CD8-positive, alpha-beta memory T cell (primary cell): ENCODE measurements at regions not wholly inside any gene's neighbourhood (a gene's known extent, or its start where the extent isn't known, plus 50 kb on each side); places are given as distances from the start of the nearest gene placed in this dataset.

Source experiments
- CTCF ChIA-PET: fragments of 350-600 bp; sonication (Branson Sonifier 250); formaldehyde crosslinking; loops from one replicate; lab custom pipeline; 2021; ENCODE audit warnings: antibody characterized with exemption; lab: Charles Lee
- POLR2A ChIA-PET: fragments of 350-600 bp; sonication (Branson Sonifier 250); formaldehyde crosslinking; loops from one replicate; lab custom pipeline; 2021; ENCODE audit warnings: antibody characterized with exemption; lab: Charles Lee
- DNase-seq, 5 donors: peaks; one replicate each; pipeline versions ENCODE4 v3.0.0 to v3.0.0-alpha.2; 2020 to 2022; ENCODE audit warnings: mixed read lengths in 1 of 5
- H3K27ac ChIP-seq: one replicate; pipeline ENCODE4 v1.7.0; 2013; ENCODE audit warnings: low read depth, mild to moderate bottlenecking, low read length, moderate library complexity
- H3K27me3 ChIP-seq: 2 replicates; pipeline ENCODE4 v1.7.0; 2013; ENCODE audit warnings: low read length, mild to moderate bottlenecking; ENCODE audit not compliant: insufficient read depth, poor library complexity, severe bottlenecking
- H3K36me3 ChIP-seq: 2 replicates; pipeline ENCODE4 v1.7.0; 2013; ENCODE audit warnings: mild to moderate bottlenecking, low read length, moderate library complexity; ENCODE audit not compliant: insufficient read depth
- H3K4me1 ChIP-seq: 2 replicates; pipeline ENCODE4 v1.7.0; 2013; ENCODE audit warnings: mild to moderate bottlenecking, low read length, moderate library complexity; ENCODE audit not compliant: insufficient read depth
- H3K4me3 ChIP-seq: 2 replicates; pipeline ENCODE4 v1.7.0; 2013; ENCODE audit warnings: mild to moderate bottlenecking, low read length
- H3K9me3 ChIP-seq: 2 replicates; pipeline ENCODE4 v1.7.0; 2013; ENCODE audit warnings: mild to moderate bottlenecking, low read length
- H3K27ac Mint-ChIP-seq, 8 donors: one replicate each; pipeline ENCODE4 v1.8.0; 2020 to 2021; ENCODE audit warnings: mixed read lengths in 8 of 8, mild to moderate bottlenecking in 6 of 8, inconsistent platforms in 3 of 8, moderate library complexity in 3 of 8
- H3K27me3 Mint-ChIP-seq, 2 donors: one replicate each; pipeline ENCODE4 v1.8.0; 2020 to 2021; ENCODE audit warnings: mixed read lengths in 2 of 2, mild to moderate bottlenecking in 1 of 2, moderate library complexity in 1 of 2
- H3K36me3 Mint-ChIP-seq, 3 donors: one replicate each; pipeline ENCODE4 v1.8.0; 2020 to 2021; ENCODE audit warnings: mixed read lengths in 3 of 3, inconsistent platforms in 1 of 3, mild to moderate bottlenecking in 1 of 3
- H3K4me1 Mint-ChIP-seq, 3 donors: one replicate each; pipeline ENCODE4 v1.8.0; 2020 to 2021; ENCODE audit warnings: mixed read lengths in 3 of 3, inconsistent platforms in 1 of 3, mild to moderate bottlenecking in 1 of 3
- H3K4me3 Mint-ChIP-seq, 7 donors: one replicate each; pipeline ENCODE4 v1.8.0; 2020 to 2021; ENCODE audit warnings: mixed read lengths in 7 of 7, mild to moderate bottlenecking in 6 of 7, moderate library complexity in 4 of 7, inconsistent platforms in 2 of 7
- H3K9me3 Mint-ChIP-seq, 5 donors: one replicate each; pipeline ENCODE4 v1.8.0; 2020 to 2022; ENCODE audit warnings: mixed read lengths in 5 of 5, mild to moderate bottlenecking in 3 of 5, moderate library complexity in 2 of 5, inconsistent platforms in 1 of 5

DNA sequence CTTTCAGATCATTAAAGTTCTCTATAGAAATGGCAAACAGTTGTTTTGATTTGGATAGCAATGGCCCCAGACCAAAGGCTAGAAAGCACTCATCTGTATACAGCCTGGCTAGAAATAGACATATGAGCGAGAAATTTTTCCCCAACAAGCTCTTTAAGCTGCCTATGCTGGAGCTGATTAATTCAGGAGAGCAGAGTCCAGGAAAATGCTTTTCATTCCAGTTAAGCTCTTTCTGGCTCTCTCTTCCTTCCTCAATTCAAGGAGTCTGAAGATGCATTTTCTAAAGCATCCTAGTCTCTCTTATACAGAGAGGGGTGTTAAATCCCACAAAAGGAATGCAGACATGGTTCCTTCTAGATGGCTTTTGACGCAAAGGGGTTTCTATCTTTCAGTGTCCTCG lies 141.7 kb upstream of the RAI2 start:
- H3K27me3 Mint-ChIP-seq: peaks cover 0 to 2% of the 10 kb centered on the region in 2 donors
- ChIA-PET CTCF (no interaction called here), POLR2A (no interaction called here)
- Histone ChIP-seq H3K27me3 (no peaks in the 10 kb centered on the region), H3K9me3 (no peaks in the 10 kb centered on the region), H3K4me1 (no peaks in the 10 kb centered on the region), H3K27ac (no peak overlapping the region), H3K36me3 (no peaks in the 10 kb centered on the region), H3K4me3 (no peak overlapping the region)
- no peaks in the 10 kb centered on the region for H3K36me3 Mint-ChIP-seq
- H3K9me3 Mint-ChIP-seq: no peaks in the 10 kb centered on the region
- no peaks in the 10 kb centered on the region for H3K4me1 Mint-ChIP-seq
- no peak overlapping the region for H3K4me3 Mint-ChIP-seq
- no peak for DNase-seq
- H3K27ac Mint-ChIP-seq: no peak overlapping the region

DNA sequence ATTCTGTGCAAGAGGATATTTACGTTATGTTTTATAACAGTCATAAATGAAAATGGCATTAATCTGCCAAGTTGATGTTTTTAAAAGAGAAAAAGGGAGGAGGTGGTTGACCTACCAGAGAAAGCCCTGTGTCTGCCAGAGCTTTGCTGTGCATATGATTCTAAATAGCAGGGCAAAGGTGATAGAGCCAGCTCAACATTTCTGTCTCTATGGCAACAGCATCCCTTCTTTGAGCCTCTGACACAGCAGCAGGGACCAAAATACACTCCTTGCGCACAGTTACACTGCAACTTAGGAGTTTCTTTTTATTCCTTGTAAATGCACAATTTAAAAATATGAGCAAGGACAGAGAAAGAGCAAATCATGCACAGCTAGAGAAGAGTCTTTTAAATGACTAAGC lies 133.3 kb upstream of the RAI2 start:
- POLR2A ChIA-PET: no interaction called here
- Histone ChIP-seq H3K36me3 (no peaks in the 10 kb centered on the region), H3K27me3 (no peaks in the 10 kb centered on the region), H3K4me3 (no peak overlapping the region), H3K4me1 (no peaks in the 10 kb centered on the region), H3K9me3 (no peaks in the 10 kb centered on the region), H3K27ac (no peak overlapping the region)
- Mint-ChIP-seq H3K4me1 (no peaks in the 10 kb centered on the region), H3K36me3 (no peaks in the 10 kb centered on the region), H3K27me3 (peaks cover 0 to 2% of the 10 kb centered on the region in 2 donors), H3K9me3 (no peaks in the 10 kb centered on the region), H3K27ac (no peak overlapping the region), H3K4me3 (no peak overlapping the region)
- CTCF ChIA-PET: no interaction called here
- no peak for DNase-seq

DNA sequence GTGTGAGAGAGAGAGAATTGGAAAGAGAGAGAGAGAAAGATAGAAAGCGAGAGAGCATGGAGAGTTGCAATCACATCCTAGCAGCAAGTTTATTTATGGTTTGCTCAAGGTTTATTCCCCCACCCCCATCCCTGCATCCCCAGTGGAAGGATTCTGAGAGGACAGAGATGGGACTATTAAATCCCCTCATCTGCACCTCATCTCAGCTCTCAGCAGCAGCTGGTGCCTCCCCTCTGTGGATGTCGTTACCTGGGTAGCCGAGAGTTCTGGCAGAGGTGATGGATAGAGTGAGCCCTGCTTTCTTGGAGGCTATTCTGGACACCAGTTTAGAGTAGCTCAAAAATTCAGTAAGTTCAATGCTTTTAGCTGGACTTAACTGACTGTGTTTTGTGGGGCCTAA lies 132.0 kb upstream of the RAI2 start:
- CTCF ChIA-PET: no interaction called here
- peaks cover 0 to under 1% (median under 1%) of the 10 kb centered on the region in 3 donors for H3K4me1 Mint-ChIP-seq

DNA sequence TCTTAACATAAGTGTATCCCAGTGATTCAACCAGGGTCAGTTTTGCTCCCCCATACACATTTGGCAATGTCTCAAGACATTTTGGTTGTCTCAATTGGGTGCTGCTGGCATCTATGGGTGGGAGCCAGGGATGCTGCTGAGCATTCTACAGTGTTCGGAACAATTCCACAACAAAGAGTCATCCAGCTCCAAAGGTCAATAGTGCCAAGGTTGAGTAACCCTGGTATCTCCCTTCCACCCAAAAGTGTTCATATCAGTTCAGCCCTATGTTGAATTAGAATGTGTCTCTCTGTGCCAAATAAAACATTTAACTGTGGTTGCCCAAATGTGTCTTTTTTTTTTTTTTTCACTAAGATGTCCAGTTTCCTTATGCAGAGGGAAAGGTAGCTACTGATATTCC lies 129.4 kb upstream of the RAI2 start:
- Histone ChIP-seq H3K27me3 (no peaks in the 10 kb centered on the region), H3K27ac (no peak overlapping the region), H3K9me3 (no peaks in the 10 kb centered on the region), H3K4me3 (no peak overlapping the region), H3K36me3 (no peaks in the 10 kb centered on the region), H3K4me1 (peaks cover 15% of the 10 kb centered on the region)
- H3K4me3 Mint-ChIP-seq: no peak overlapping the region
- peaks cover 3 to 15% (median 9%) of the 10 kb centered on the region in 3 donors for H3K4me1 Mint-ChIP-seq
- CTCF ChIA-PET: no interaction called here
- H3K36me3 Mint-ChIP-seq: no peaks in the 10 kb centered on the region
- peaks cover 0 to 5% (median 0%) of the 10 kb centered on the region in 5 donors for H3K9me3 Mint-ChIP-seq
- DNase-seq: no peak
- POLR2A ChIA-PET: interaction anchor here (0.6 kb wide), 1 partner anchor 8 kb away, joined by 3 read pairs; no protein-coding TSS in a partner anchor
- peaks cover 0 to 4% of the 10 kb centered on the region in 2 donors for H3K27me3 Mint-ChIP-seq
- H3K27ac Mint-ChIP-seq: no peak overlapping the region

More for the DNA sequence above, 132.0 kb upstream of the RAI2 start:
- peaks cover 6% of the 10 kb centered on the region for H3K4me1 ChIP-seq
- H3K27ac ChIP-seq: no peak overlapping the region
- H3K27me3 Mint-ChIP-seq: peaks cover 0 to 2% of the 10 kb centered on the region in 2 donors
- DNase-seq: no peak
- POLR2A ChIA-PET: no interaction called here
- no peak overlapping the region for H3K27ac Mint-ChIP-seq
- no peak overlapping the region for H3K4me3 ChIP-seq
- no peaks in the 10 kb centered on the region for H3K36me3 ChIP-seq
- no peaks in the 10 kb centered on the region for H3K36me3 Mint-ChIP-seq
- H3K27me3 ChIP-seq: no peaks in the 10 kb centered on the region
- H3K9me3 Mint-ChIP-seq: no peaks in the 10 kb centered on the region
- no peak overlapping the region for H3K4me3 Mint-ChIP-seq
- no peaks in the 10 kb centered on the region for H3K9me3 ChIP-seq

DNA sequence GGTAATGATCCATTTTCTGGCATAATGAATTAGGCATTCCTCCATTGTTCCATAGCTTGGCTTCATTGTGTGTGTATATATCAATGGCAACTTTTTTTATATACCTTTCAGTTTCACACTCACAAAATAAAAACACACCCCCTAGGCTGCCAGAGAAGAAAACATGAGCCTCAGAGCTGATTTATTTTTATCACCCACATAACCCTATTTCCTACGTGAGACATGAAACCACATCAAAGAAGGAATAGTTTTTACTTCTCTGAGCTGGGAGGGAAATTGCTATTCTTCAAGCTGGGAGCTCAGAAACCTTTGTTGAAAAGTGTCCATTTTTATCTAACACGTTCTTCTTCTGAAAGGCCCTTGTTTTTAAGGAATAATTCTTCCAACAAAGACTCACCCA lies 126.7 kb upstream of the RAI2 start:
- no peaks in the 10 kb centered on the region for H3K27me3 ChIP-seq
- DNase-seq: peak in 2 of 5 donors; percentile 6 to 63
- Mint-ChIP-seq H3K27ac (no peak overlapping the region), H3K27me3 (peaks cover 0 to 10% of the 10 kb centered on the region in 2 donors), H3K36me3 (no peaks in the 10 kb centered on the region), H3K9me3 (peaks cover 0 to 8% (median 4%) of the 10 kb centered on the region in 5 donors), H3K4me3 (peak overlapping the region in 1 of 7 donors; percentile 35), H3K4me1 (peaks cover 3 to 15% (median 9%) of the 10 kb centered on the region in 3 donors)
- ChIA-PET POLR2A (no interaction called here), CTCF (no interaction called here)
- peaks cover 15% of the 10 kb centered on the region for H3K4me1 ChIP-seq
- H3K27ac ChIP-seq: no peak overlapping the region
- H3K4me3 ChIP-seq: no peak overlapping the region
- H3K36me3 ChIP-seq: no peaks in the 10 kb centered on the region
- no peaks in the 10 kb centered on the region for H3K9me3 ChIP-seq

DNA sequence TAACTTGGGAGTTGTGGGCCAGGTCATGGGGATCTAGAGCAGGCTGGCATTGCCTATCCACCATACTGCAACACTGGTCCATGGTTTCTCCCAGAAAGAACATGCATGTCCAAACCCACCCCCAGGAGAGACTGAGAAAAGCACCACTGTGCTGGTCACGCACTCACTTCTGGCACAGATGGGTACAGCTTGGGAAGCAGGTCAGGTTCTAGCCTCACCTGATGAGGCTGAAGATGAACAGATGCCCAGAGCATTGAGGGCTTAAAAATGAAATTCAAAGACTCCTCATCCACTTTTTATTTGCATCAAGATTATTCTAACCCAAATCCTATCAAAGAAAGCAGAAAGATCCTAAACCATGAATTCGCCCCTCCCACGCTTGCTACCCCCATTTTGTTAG lies 125.9 kb upstream of the RAI2 start:
- POLR2A ChIA-PET: no interaction called here
- no peak for DNase-seq
- no peak overlapping the region for H3K27ac Mint-ChIP-seq

DNA sequence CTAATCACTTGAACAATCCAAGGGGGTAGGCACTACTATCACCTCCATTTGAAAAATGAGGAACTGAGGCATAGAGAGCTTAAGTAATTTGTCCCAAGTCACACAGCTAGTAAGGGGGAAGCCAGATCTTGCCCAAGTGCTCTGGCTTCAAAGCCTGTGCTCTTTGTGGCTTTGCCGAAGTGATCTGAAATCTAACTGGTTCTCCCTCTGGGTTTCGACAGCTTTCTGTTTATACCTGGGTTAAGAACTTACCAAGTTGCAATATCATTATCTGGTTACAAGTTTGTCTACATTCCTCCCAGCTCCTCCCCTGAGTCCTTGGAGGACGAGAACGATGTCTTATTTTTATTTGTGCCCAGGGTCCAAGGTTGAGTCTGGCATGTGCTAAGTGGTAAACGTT lies 125.3 kb upstream of the RAI2 start:
- H3K27ac ChIP-seq: no peak overlapping the region
- no peak overlapping the region for H3K4me3 ChIP-seq
- peaks cover 15% of the 10 kb centered on the region for H3K4me1 ChIP-seq
- H3K36me3 ChIP-seq: no peaks in the 10 kb centered on the region
- POLR2A ChIA-PET: no interaction called here
- no peak for DNase-seq
- no peaks in the 10 kb centered on the region for H3K9me3 ChIP-seq
- CTCF ChIA-PET: no interaction called here
- H3K27me3 ChIP-seq: no peaks in the 10 kb centered on the region
- peaks cover 3 to 15% (median 9%) of the 10 kb centered on the region in 3 donors for H3K4me1 Mint-ChIP-seq
- peaks cover 0 to 8% (median 4%) of the 10 kb centered on the region in 5 donors for H3K9me3 Mint-ChIP-seq
- no peak overlapping the region for H3K27ac Mint-ChIP-seq
- H3K4me3 Mint-ChIP-seq: no peak overlapping the region
- H3K27me3 Mint-ChIP-seq: peaks cover 0 to 10% of the 10 kb centered on the region in 2 donors
- H3K36me3 Mint-ChIP-seq: no peaks in the 10 kb centered on the region

More for the DNA sequence above, 125.9 kb upstream of the RAI2 start:
- H3K27me3 ChIP-seq: no peaks in the 10 kb centered on the region
- peaks cover 0 to 10% of the 10 kb centered on the region in 2 donors for H3K27me3 Mint-ChIP-seq
- peaks cover 0 to 8% (median 4%) of the 10 kb centered on the region in 5 donors for H3K9me3 Mint-ChIP-seq
- H3K36me3 Mint-ChIP-seq: no peaks in the 10 kb centered on the region
- H3K4me1 ChIP-seq: peaks cover 15% of the 10 kb centered on the region
- no peak overlapping the region for H3K27ac ChIP-seq
- no peak overlapping the region for H3K4me3 Mint-ChIP-seq
- H3K9me3 ChIP-seq: no peaks in the 10 kb centered on the region
- H3K36me3 ChIP-seq: no peaks in the 10 kb centered on the region
- H3K4me1 Mint-ChIP-seq: peaks cover 3 to 15% (median 9%) of the 10 kb centered on the region in 3 donors
- CTCF ChIA-PET: no interaction called here
- no peak overlapping the region for H3K4me3 ChIP-seq

DNA sequence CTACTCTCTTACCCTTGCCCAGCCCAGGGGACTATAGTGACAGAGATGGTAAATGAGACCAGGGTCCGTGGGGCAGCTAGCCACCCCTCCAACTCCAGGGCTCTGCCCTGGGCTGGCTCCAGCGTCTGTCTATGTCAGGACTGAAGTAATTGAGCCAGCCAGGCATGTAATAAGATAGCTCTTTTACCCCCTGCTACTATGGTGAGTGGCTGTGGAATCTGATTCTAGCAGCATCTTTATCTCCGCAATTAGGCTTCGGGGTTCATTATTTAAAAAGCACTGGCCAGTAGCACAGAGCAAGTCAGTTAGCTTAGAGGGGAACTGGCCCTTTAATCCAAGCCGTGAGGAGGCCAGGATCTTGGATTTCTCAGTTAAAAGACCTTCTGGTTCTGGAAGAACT lies 123.3 kb upstream of the RAI2 start:
- Histone ChIP-seq H3K4me1 (peaks cover 15% of the 10 kb centered on the region), H3K36me3 (no peaks in the 10 kb centered on the region), H3K27ac (no peak overlapping the region), H3K4me3 (no peak overlapping the region), H3K9me3 (no peaks in the 10 kb centered on the region), H3K27me3 (no peaks in the 10 kb centered on the region)
- ChIA-PET POLR2A (no interaction called here), CTCF (no interaction called here)
- Mint-ChIP-seq H3K4me1 (peaks cover 3 to 15% (median 9%) of the 10 kb centered on the region in 3 donors), H3K9me3 (peaks cover 0 to 14% (median 6%) of the 10 kb centered on the region in 5 donors), H3K27ac (no peak overlapping the region), H3K27me3 (peaks cover 0 to 11% of the 10 kb centered on the region in 2 donors), H3K4me3 (no peak overlapping the region), H3K36me3 (no peaks in the 10 kb centered on the region)
- no peak for DNase-seq
